ENCODE measurements at regions not wholly inside any gene's neighbourhood (a gene's known extent, or its start where the extent isn't known, plus 50 kb on each side); places are given as distances from the start of the nearest gene placed in this dataset.

DNA sequence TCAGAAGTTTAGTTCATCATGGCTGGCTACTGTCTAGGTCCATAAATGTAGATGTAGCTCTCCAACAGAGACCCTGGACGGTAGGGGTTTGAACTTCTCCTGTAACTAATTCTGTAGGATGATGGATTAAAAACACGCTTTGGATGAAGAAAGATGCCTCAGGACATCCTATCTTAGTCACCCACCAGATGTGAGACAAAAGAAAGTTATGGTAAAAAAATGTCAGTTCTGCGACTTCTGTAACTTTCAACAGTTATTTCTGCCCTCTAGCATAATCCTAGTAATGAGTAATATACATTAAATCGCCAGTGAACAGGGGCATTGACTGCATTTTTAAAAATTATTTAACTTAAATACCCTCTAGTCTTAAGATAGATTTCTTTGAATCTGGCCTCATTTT, 210.1 kb upstream of the LRATD1 start:
- no CpG with 5 or more reads among the region's 4 CpGs for WGBS, 2 donors (ENCODE audit: extremely low coverage in 2 of 2, insufficient read length in 2 of 2, insufficient replicate concordance in 1 of 2)
- H3K4me3 ChIP-seq (ENCODE audit: low read length in 2 of 2), result no peak overlapping the region
- H4K91ac ChIP-seq (ENCODE audit: low read depth, low read length, poor library complexity), result no peak overlapping the region
- H3K79me1 ChIP-seq (ENCODE audit: low read depth, low read length), result no peaks in the 10 kb centered on the region
- H4K8ac ChIP-seq (ENCODE audit: low read depth, low read length), result no peak overlapping the region
- no peak overlapping the region for H3K4me2 ChIP-seq (ENCODE audit: insufficient read depth, low read length, poor library complexity, severe bottlenecking)
- H3K23ac ChIP-seq (ENCODE audit: low read depth, low read length, poor library complexity), result no peak overlapping the region
- H3K18ac ChIP-seq (ENCODE audit: low read length), result no peak overlapping the region
- H3K27ac ChIP-seq (replicated peaks; ENCODE audit: low read length), result no peak overlapping the region
- H2BK15ac ChIP-seq (ENCODE audit: low read length), result no peak overlapping the region
- H3K27me3 ChIP-seq (ENCODE audit: control insufficient read depth in 3 of 3, insufficient read depth in 3 of 3, low read depth in 1 of 3, low read length in 3 of 3), result no peaks in the 10 kb centered on the region
- H3K9me3 ChIP-seq (replicated peaks in 1 of 2; ENCODE audit: control insufficient read depth in 2 of 2, insufficient read depth in 1 of 2, low read depth in 1 of 2, low read length in 2 of 2), result no peaks in the 10 kb centered on the region
- no peak overlapping the region for H2BK5ac ChIP-seq (ENCODE audit: low read length)
- H2AFZ ChIP-seq (ENCODE audit: low read length), result no peak overlapping the region
- H3K4ac ChIP-seq (ENCODE audit: low read length), result no peak overlapping the region
- no peak overlapping the region for H3K9ac ChIP-seq (ENCODE audit: low read depth, low read length, poor library complexity)
- no peak for DNase-seq (ENCODE audit: low spot score)
- H3K4me1 ChIP-seq (ENCODE audit: control insufficient read depth in 2 of 2, insufficient read depth in 1 of 2, low read depth in 1 of 2, low read length in 2 of 2), result no peaks in the 10 kb centered on the region
- H3K36me3 ChIP-seq (replicated peaks in 1 of 2; ENCODE audit: control insufficient read depth in 2 of 2, insufficient read depth in 2 of 2, low read length in 2 of 2), result no peaks in the 10 kb centered on the region
- H2BK120ac ChIP-seq (ENCODE audit: low read depth, low read length), result no peak overlapping the region
- H2AK5ac ChIP-seq (ENCODE audit: low read depth, low read length), result no peak overlapping the region
- H2BK12ac ChIP-seq (ENCODE audit: low read length), result no peak overlapping the region
- H3K14ac ChIP-seq (ENCODE audit: low read length), result no peak overlapping the region

DNA sequence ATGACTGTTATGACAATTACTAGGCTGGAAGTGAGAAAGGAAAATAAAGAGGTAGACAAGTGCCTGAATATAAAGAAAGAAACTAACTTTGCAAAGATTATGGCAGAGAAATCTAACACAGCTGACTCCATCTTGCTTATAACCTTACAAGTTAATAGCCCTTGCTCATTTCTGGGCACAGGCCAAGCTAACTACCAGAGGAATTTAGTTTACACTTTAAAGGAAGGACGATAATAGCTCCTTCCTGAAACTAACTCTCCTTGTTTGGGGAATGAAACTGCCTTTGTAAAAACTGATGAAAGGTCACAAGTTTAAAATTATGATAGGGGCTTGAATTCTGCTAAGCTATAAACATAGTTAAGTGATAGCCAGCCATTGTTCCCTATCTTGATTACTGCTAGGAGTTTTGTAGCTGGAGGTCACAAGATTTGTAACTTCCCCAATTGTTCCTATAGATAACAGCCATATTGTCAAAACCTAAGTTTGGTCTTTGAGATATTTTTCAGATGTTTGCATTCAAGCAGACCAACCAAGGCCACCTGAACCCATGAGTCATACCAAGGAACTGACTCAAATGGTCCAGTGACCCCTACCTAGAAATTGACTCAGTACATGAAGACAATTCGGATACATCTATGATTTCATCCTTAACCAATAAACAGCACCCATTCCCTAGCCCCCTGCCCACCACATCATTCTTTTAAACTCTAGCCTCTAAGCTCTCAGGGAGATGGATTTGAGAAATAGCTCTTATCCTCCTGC, 209.2 kb upstream of the LRATD1 start:
- no peaks in the 10 kb centered on the region for H3K36me3 ChIP-seq (replicated peaks in 1 of 2; ENCODE audit: control insufficient read depth in 2 of 2, insufficient read depth in 2 of 2, low read length in 2 of 2)
- no CpG with 5 or more reads among the region's 2 CpGs for WGBS, 2 donors (ENCODE audit: extremely low coverage in 2 of 2, insufficient read length in 2 of 2, insufficient replicate concordance in 1 of 2)

DNA sequence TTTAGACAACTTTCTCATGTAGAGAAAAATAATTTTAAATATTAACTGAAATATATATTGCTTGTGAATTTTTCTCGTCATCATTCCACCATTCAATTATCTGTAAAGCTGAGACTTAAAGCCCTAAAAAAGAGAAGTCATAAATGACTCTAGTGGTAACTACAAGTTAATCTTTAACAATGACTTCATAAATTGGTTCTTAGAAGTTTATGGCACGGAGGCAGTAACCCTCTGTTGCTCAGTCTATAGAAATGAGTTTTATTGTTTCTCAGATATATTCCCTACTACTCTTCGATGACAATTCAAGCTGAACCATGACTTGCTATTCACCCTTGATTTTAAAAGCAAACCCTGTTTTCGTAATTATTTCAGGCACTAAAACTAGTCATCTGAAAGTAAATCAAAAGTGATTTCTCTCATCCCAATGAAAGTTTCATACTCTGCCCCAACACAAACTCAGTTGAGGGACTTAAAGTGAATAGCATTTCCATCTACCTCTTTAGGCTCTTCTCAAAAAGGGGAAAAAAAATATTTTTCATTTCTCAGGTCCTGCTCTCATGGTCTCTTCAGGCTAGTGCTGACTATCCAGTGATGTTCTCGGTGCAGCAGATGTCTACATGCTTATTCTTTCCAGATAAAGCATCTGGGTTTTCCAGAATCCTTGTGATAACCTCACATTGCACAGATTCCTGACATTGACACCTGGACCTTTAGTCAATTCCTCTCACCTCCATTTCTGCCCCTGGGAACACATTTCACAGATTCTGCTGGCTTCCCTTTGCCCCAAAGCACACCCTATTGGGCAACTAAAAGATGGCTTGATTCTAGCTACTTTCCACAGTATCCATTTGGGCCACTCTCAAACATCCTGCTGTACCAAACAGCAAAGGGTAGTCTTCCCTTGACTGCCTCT, 207.8 kb upstream of the LRATD1 start:
- no peak overlapping the region for H3K4me2 ChIP-seq (ENCODE audit: insufficient read depth, low read length, poor library complexity, severe bottlenecking)
- H3K36me3 ChIP-seq (replicated peaks in 1 of 2; ENCODE audit: control insufficient read depth in 2 of 2, insufficient read depth in 2 of 2, low read length in 2 of 2), result no peaks in the 10 kb centered on the region
- H2AFZ ChIP-seq (ENCODE audit: low read length), result no peak overlapping the region
- no peak overlapping the region for H4K91ac ChIP-seq (ENCODE audit: low read depth, low read length, poor library complexity)
- H4K8ac ChIP-seq (ENCODE audit: low read depth, low read length), result no peak overlapping the region
- H2BK15ac ChIP-seq (ENCODE audit: low read length), result no peak overlapping the region
- H3K79me1 ChIP-seq (ENCODE audit: low read depth, low read length), result no peaks in the 10 kb centered on the region
- H3K23ac ChIP-seq (ENCODE audit: low read depth, low read length, poor library complexity), result no peak overlapping the region
- H2AK5ac ChIP-seq (ENCODE audit: low read depth, low read length), result no peak overlapping the region
- no peak for DNase-seq (ENCODE audit: low spot score)
- H3K18ac ChIP-seq (ENCODE audit: low read length), result no peak overlapping the region
- no peaks in the 10 kb centered on the region for H3K9me3 ChIP-seq (replicated peaks in 1 of 2; ENCODE audit: control insufficient read depth in 2 of 2, insufficient read depth in 1 of 2, low read depth in 1 of 2, low read length in 2 of 2)
- H3K4me1 ChIP-seq (ENCODE audit: control insufficient read depth in 2 of 2, insufficient read depth in 1 of 2, low read depth in 1 of 2, low read length in 2 of 2), result no peaks in the 10 kb centered on the region
- no peak overlapping the region for H2BK5ac ChIP-seq (ENCODE audit: low read length)
- H3K4ac ChIP-seq (ENCODE audit: low read length), result no peak overlapping the region
- no peak overlapping the region for H3K27ac ChIP-seq (replicated peaks; ENCODE audit: low read length)
- no peak overlapping the region for H3K4me3 ChIP-seq (ENCODE audit: low read length in 2 of 2)
- H3K27me3 ChIP-seq (ENCODE audit: control insufficient read depth in 3 of 3, insufficient read depth in 3 of 3, low read depth in 1 of 3, low read length in 3 of 3), result no peaks in the 10 kb centered on the region
- WGBS, 2 donors (ENCODE audit: extremely low coverage in 2 of 2, insufficient read length in 2 of 2, insufficient replicate concordance in 1 of 2), result no CpG with 5 or more reads among the region's 5 CpGs
- no peak overlapping the region for H3K9ac ChIP-seq (ENCODE audit: low read depth, low read length, poor library complexity)
- no peak overlapping the region for H2BK120ac ChIP-seq (ENCODE audit: low read depth, low read length)
- no peak overlapping the region for H2BK12ac ChIP-seq (ENCODE audit: low read length)
- H3K14ac ChIP-seq (ENCODE audit: low read length), result no peak overlapping the region

More for the DNA sequence above, 209.2 kb upstream of the LRATD1 start:
- H2BK15ac ChIP-seq (ENCODE audit: low read length), result no peak overlapping the region
- no peaks in the 10 kb centered on the region for H3K9me3 ChIP-seq (replicated peaks in 1 of 2; ENCODE audit: control insufficient read depth in 2 of 2, insufficient read depth in 1 of 2, low read depth in 1 of 2, low read length in 2 of 2)
- no peak overlapping the region for H3K4me2 ChIP-seq (ENCODE audit: insufficient read depth, low read length, poor library complexity, severe bottlenecking)
- H3K18ac ChIP-seq (ENCODE audit: low read length), result no peak overlapping the region
- no peak overlapping the region for H2AK5ac ChIP-seq (ENCODE audit: low read depth, low read length)
- no peak overlapping the region for H3K4ac ChIP-seq (ENCODE audit: low read length)
- H2BK120ac ChIP-seq (ENCODE audit: low read depth, low read length), result no peak overlapping the region
- no peaks in the 10 kb centered on the region for H3K79me1 ChIP-seq (ENCODE audit: low read depth, low read length)
- no peak overlapping the region for H4K91ac ChIP-seq (ENCODE audit: low read depth, low read length, poor library complexity)
- DNase-seq (ENCODE audit: low spot score), result no peak
- H3K4me1 ChIP-seq (ENCODE audit: control insufficient read depth in 2 of 2, insufficient read depth in 1 of 2, low read depth in 1 of 2, low read length in 2 of 2), result no peaks in the 10 kb centered on the region
- H3K27me3 ChIP-seq (ENCODE audit: control insufficient read depth in 3 of 3, insufficient read depth in 3 of 3, low read depth in 1 of 3, low read length in 3 of 3), result no peaks in the 10 kb centered on the region
- no peak overlapping the region for H3K4me3 ChIP-seq (ENCODE audit: low read length in 2 of 2)
- H3K23ac ChIP-seq (ENCODE audit: low read depth, low read length, poor library complexity), result no peak overlapping the region
- H3K9ac ChIP-seq (ENCODE audit: low read depth, low read length, poor library complexity), result no peak overlapping the region
- no peak overlapping the region for H2BK12ac ChIP-seq (ENCODE audit: low read length)
- no peak overlapping the region for H3K27ac ChIP-seq (replicated peaks; ENCODE audit: low read length)
- H2AFZ ChIP-seq (ENCODE audit: low read length), result no peak overlapping the region
- H3K14ac ChIP-seq (ENCODE audit: low read length), result no peak overlapping the region
- no peak overlapping the region for H2BK5ac ChIP-seq (ENCODE audit: low read length)
- H4K8ac ChIP-seq (ENCODE audit: low read depth, low read length), result no peak overlapping the region

DNA sequence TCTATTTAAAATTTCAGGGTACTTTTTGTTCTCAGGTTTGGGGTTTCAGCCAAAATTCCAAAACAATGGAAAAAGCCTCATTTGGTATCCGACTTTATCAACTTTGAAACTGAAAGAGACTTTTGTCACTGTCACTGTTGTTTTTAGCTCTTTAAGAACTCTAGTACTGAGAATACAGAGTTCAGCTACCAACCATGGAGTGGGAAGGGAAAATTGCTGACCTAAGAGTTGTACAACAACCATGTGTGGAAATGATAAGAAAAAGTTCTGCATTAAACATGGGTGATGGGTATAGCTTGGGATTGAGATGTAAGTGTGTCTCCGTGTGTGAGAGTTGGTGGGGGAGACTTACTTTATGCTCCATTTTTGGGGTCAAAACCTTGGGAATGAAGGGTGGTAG, 206.6 kb upstream of the LRATD1 start:
- Histone ChIP-seq H2BK12ac (ENCODE audit: low read length) (no peak overlapping the region), H3K18ac (ENCODE audit: low read length) (no peak overlapping the region), H3K4me3 (ENCODE audit: low read length in 2 of 2) (no peak overlapping the region), H2AK5ac (ENCODE audit: low read depth, low read length) (no peak overlapping the region), H3K27ac (replicated peaks; ENCODE audit: low read length) (no peak overlapping the region), H3K36me3 (replicated peaks in 1 of 2; ENCODE audit: control insufficient read depth in 2 of 2, insufficient read depth in 2 of 2, low read length in 2 of 2) (no peaks in the 10 kb centered on the region), H3K4me1 (ENCODE audit: control insufficient read depth in 2 of 2, insufficient read depth in 1 of 2, low read depth in 1 of 2, low read length in 2 of 2) (no peaks in the 10 kb centered on the region), H3K9me3 (replicated peaks in 1 of 2; ENCODE audit: control insufficient read depth in 2 of 2, insufficient read depth in 1 of 2, low read depth in 1 of 2, low read length in 2 of 2) (no peaks in the 10 kb centered on the region), H2BK15ac (ENCODE audit: low read length) (no peak overlapping the region), H2BK120ac (ENCODE audit: low read depth, low read length) (no peak overlapping the region), H4K8ac (ENCODE audit: low read depth, low read length) (no peak overlapping the region), H3K4ac (ENCODE audit: low read length) (no peak overlapping the region), H3K79me1 (ENCODE audit: low read depth, low read length) (no peaks in the 10 kb centered on the region), H4K91ac (ENCODE audit: low read depth, low read length, poor library complexity) (no peak overlapping the region), H2AFZ (ENCODE audit: low read length) (no peak overlapping the region), H3K9ac (ENCODE audit: low read depth, low read length, poor library complexity) (no peak overlapping the region), H3K4me2 (ENCODE audit: insufficient read depth, low read length, poor library complexity, severe bottlenecking) (no peak overlapping the region), H3K14ac (ENCODE audit: low read length) (no peak overlapping the region), H2BK5ac (ENCODE audit: low read length) (no peak overlapping the region), H3K23ac (ENCODE audit: low read depth, low read length, poor library complexity) (no peak overlapping the region), H3K27me3 (ENCODE audit: control insufficient read depth in 3 of 3, insufficient read depth in 3 of 3, low read depth in 1 of 3, low read length in 3 of 3) (no peaks in the 10 kb centered on the region)
- DNase-seq (ENCODE audit: low spot score), result no peak
- WGBS, 2 donors (ENCODE audit: extremely low coverage in 2 of 2, insufficient read length in 2 of 2, insufficient replicate concordance in 1 of 2), result no CpG with 5 or more reads among the region's 2 CpGs

Measured in neuronal stem cell (in vitro differentiated cells).